KOPT-K1 (cell line): ENCODE measurements at regions not wholly inside any gene's neighbourhood (a gene's known extent, or its start where the extent isn't known, plus 50 kb on each side); places are given as distances from the start of the nearest gene placed in this dataset.
"Not testable (repeated sequence)": the region's sequence is repeated elsewhere in the genome, so short reads cannot be mapped to it uniquely, and the experiment has no call there.

Experiments
- H3K27ac ChIP-seq: fragments of 200-600 bp; sonication (generic); 2 replicates; pipeline ENCODE4 v1.5.1; 2016; ENCODE audit warnings: antibody characterized with exemption, mild to moderate bottlenecking, low read depth, low read length; ENCODE audit not compliant: poor library complexity, severe bottlenecking
- H3K36me3 ChIP-seq: fragments of 200-600 bp; sonication (generic); 2 replicates; pipeline ENCODE4 v1.5.1; 2017; ENCODE audit warnings: antibody characterized with exemption, mild to moderate bottlenecking, low read length, moderate library complexity; ENCODE audit not compliant: insufficient read depth
- H3K9me3 ChIP-seq: fragments of 200-600 bp; sonication (generic); 2 replicates; pipeline ENCODE4 v1.5.1; 2017; ENCODE audit warnings: antibody characterized with exemption, low read length, mild to moderate bottlenecking; ENCODE audit not compliant: insufficient read depth, poor library complexity, severe bottlenecking

DNA sequence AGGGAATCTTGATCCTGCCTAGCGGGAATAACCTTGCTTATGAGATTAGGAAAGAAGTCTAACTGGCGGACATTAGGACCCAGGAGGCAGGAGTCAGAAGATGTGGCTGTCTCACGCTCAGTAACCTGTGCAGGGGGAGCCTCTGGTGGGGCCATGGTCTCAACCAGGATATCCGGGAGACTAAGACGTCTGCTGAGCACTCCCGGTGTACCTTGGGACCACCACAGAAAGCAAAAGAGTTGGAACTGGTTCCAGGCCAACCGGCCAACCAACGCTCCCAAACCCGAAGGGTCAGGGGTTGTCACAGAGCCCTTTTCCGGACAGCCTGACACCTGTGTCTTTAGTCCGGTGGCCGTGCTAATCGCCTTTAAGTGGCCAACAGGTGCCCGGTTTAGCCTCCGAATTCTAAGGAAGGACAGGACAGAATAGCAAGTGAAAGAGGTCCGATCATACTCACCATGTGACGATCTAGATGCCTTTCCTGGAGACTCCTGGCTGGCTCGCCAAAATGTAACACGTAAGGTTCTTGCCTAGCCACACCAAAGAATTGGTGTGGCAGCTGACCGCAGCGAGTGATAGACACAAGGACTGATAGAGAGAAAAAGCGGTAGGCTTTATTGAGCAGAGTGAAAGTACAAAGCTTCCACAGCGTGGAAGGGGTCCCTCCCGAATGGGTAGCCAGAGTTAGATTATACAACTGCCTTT lies 103.9 kb upstream of the DIAPH3 start:
- H3K27ac ChIP-seq: peak overlapping the region; percentile 75
- H3K36me3 ChIP-seq: no peaks in the 10 kb centered on the region
- peaks cover 8% of the 10 kb centered on the region for H3K9me3 ChIP-seq

DNA sequence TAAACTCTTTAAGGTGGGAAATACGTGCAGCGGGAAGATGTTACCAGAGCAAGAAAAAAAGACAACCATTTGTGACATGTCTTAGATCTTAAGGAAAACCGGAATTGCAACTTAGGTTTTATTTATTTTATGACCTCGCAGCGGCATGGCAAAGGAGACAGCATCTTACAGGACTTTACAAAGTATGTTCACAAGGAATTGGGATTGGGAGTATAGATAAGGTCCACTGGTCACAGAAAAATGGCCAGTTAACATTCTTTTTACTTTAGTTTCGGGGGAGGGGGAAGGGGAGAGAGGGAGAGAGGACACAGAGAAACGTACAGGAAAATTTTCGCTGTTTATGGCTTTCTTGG lies 104.5 kb upstream of the DIAPH3 start:
- peak overlapping the region; percentile 75 for H3K27ac ChIP-seq
- H3K36me3 ChIP-seq: no peaks in the 10 kb centered on the region

DNA sequence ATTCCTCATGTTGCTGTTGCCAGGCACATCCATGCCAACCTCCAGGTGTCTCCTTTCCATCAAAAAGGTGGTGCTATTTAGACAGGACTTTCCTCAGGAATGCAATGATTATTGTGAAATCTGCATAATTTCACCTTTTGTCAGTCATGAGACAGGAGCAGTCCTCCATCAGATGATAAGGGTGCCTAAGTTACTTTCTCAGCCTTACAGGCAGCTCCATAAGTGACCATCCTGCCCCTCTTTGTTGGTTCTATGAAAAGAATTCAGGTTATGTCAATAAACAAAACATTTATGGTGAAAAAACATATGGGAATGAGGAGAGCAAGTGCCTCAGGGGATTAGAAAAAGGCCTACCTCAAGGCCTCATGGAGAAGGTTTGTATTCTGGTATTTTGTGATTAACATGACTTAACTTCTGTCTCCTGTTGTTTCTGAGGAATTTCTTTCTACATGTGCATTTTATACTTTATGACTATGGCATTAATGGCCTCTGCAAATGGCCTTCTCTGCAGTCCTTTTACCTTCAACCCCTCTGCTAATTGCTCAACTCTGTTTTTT lies 110.3 kb upstream of the DIAPH3 start:
- Histone ChIP-seq H3K9me3 (no peaks in the 10 kb centered on the region), H3K36me3 (no peaks in the 10 kb centered on the region; the same call in 1 of the 2 replicates), H3K27ac (no peak overlapping the region)

More for the DNA sequence above, 104.5 kb upstream of the DIAPH3 start:
- H3K9me3 ChIP-seq: peaks cover 3% of the 10 kb centered on the region

DNA sequence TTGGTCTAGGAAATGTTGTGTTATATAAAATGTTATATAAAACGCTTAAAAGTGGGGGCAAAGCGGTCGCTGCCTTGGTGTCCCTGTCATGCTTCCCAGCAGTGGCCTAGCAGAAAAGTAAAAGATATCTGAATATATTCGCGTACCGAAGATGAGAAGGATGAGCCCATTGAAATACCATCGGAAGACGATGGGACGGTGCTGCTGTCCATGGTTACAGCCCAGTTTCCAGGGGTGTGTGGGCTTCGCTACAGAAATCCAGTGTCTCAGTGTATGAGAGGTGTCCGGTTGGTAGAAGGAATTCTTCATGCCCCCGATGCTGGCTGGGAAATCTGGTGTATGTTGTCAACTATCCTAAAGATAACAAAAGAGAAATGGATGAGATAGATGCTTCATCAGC lies 110.9 kb upstream of the DIAPH3 start:
- H3K9me3 ChIP-seq: no peaks in the 10 kb centered on the region
- no peaks in the 10 kb centered on the region; the same call in 1 of the 2 replicates for H3K36me3 ChIP-seq
- H3K27ac ChIP-seq: no peak overlapping the region

DNA sequence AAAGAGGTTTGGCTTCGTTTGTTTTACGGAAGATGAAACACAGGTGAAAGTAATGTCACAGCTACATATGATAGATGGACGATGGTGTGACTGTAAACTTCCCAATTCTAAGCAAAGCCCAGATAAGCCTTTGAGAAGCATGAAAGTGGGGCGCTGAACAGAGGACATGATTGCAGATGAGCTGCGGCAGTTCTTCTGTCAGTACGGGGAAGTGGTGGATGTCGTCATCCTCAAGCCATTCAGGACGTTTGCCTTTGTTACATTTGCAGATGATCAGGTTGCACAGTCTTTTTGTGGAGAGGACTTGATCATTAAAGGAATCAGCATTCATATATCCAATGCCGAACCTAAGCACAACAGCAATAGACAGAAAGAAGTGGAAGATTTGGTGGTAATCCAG lies 111.5 kb upstream of the DIAPH3 start:
- Histone ChIP-seq H3K9me3 (no peaks in the 10 kb centered on the region), H3K36me3 (no peaks in the 10 kb centered on the region; the same call in 1 of the 2 replicates), H3K27ac (no peak overlapping the region)

DNA sequence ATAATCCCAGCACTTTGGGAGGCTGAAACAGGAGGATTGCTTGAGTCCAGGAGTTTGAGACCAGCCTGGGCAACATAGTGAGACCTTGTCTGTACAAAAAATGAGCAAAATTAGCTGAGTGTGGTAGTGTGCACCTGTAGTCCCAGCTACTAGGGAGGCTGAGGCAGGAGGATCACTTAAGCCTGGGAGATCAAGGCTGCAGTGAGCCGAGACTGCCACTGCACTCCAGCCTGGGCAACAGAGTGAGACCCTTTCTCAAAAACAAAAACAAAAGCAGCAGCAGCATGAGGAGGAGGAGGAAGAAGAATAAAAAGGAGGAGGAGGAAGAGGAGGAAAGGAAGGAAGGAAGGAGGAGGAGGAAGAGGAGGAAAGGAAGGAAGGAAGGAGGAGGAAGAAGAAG lies 116.5 kb upstream of the TDRD3 start:
- not testable (repeated sequence) for H3K27ac ChIP-seq, H3K9me3 ChIP-seq, H3K36me3 ChIP-seq

DNA sequence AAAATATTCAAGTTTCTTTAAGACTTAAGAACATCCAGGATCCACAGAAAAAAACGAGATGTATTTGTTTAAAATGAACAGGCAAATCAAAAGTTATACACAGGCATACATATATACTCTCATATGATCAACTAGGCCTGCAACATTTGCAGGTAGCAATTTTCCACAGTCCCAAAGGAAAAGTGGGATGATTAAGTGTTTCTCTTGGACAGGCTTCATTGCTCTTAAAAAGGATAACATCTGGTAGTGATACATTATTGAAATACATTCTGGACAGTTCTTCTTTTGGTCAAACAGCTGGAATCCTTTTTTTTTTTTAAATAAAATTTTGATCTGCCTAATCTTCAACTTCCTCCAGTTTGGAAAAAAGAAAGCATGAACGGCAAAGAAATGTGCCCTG lies 114.8 kb upstream of the TDRD3 start:
- Histone ChIP-seq H3K27ac (no peak overlapping the region), H3K36me3 (no peaks in the 10 kb centered on the region), H3K9me3 (no peaks in the 10 kb centered on the region)

DNA sequence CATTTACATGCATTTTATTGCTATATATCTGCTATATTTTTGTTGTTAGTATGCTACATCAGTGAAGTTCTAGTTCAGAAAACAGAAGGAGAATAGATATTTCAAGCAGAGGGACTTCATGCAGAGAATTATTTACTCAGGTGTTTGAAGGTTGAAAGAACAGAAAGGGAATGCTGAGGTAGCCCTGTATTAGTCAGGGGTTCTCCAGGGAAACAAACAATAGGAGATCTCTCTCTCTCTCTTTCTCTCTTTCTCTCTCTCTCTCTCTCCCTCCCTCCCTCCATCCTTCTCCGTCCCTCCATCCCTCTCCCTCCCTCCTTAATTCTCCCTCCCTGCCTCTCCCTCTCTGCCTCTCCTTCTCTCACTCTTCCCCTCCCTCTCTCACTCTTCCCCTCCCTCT lies 114.3 kb upstream of the TDRD3 start:
- Histone ChIP-seq H3K9me3 (no peaks in the 10 kb centered on the region), H3K36me3 (no peaks in the 10 kb centered on the region), H3K27ac (no peak overlapping the region)

DNA sequence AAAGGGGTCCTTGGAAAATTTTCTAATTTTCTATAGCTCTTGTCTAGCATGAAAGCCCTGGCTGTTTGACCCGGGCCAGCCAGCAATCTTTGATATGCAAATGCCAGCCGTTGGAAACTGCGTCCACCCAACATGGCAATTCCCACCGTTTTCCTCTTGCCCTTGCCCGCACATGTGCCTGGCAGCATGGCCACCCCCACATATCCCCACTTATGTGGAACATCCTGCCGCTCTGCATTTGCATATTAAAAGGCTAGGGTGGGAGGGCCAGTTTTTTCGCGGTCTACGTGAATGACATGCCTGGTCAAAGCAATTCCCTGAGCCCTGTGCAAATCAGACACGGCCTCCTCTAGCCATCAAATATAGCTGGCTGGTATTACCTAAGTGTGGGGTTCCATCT lies 110.3 kb upstream of the TDRD3 start:
- H3K27ac ChIP-seq: no peak overlapping the region
- no peaks in the 10 kb centered on the region for H3K9me3 ChIP-seq
- no peaks in the 10 kb centered on the region for H3K36me3 ChIP-seq

DNA sequence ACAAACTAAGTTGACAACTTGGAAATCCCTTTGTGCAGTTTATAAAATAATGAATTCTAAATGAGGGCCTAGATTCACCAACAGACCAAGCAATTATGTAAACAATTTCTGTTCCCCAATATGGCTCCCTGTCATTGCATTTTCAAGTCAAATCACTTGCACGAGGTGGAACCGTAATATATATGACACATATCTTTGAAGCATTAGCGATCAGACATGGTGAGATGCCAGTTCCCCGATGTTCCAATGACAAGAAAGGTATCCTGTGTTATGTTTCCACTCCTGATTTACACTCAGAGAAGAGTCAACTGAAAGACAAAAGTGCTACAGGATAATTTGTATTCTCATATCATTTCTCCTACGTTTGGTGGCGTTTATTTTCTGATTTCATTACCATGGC lies 108.5 kb upstream of the TDRD3 start:
- Histone ChIP-seq H3K36me3 (no peaks in the 10 kb centered on the region), H3K9me3 (no peaks in the 10 kb centered on the region), H3K27ac (no peak overlapping the region)

DNA sequence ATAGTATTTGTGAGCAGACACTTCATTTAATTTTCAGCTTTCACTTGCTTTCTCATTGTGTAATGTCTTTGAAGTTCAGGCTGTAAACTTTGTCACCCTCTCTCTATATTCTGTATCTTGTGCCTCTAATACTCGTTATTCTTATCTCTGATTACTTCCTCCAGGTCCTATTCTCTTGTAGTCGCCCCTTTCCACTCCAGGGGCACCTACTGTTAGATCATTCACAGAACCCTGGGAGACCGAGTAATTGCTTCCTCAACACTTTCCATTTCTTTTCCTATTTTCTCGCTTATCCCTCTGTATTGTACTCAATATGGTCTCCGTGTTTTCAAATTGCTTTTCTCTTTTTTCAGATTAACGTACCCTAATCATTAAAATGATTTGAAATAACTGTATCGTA lies 93.9 kb upstream of the TDRD3 start:
- no peak overlapping the region for H3K27ac ChIP-seq
- H3K9me3 ChIP-seq: no peaks in the 10 kb centered on the region
- H3K36me3 ChIP-seq: no peaks in the 10 kb centered on the region

DNA sequence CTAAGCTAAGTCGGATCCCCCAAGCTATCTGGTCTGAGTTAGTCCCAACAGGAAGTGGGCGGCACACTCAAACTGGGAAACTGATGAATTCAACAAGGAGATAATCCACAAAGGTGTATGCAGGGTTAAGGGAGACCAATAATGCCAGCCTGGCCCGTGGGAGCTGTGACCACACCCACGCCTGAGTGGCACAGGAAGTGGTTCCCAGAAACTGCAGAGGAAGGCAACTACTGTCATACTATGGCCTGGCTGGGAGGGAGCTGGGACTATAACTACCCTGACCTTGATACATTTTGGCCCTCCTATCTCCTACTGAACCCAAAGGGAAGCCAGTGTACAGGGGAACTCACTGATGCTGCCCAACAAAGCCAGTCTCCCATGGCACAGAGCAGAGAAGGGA lies 85.5 kb upstream of the TDRD3 start:
- no peaks in the 10 kb centered on the region for H3K9me3 ChIP-seq
- no peaks in the 10 kb centered on the region for H3K36me3 ChIP-seq
- no peak overlapping the region for H3K27ac ChIP-seq

DNA sequence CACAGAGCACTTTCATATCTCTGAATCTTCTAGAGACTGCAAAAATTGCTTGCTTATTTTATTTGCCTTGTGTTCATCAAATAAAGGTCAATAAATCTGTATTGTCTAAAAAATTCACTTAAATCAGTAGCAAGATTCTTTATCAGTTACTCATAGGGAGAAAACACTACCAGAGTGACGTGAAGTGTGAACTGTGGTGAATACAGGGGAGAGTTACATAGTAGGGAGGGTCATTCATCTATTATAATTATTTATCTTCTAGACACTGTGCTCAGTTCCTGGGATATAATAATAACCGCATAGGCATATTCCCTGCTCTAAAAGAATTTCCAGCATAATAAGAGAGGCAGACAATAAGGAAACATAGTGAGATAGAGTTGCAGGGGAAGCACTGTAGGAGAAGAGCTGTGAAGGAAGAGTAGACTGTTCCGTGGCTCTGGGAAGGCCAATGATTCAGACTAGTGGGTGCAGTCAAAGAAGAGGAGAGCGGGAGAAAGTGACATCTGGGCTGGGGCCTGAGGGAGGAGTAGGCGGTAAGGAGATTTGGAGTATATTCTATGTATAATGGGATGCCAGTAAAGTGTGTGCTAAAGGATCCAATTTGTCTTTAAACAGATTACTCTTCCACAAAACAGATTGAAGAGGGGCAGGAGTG lies 84.0 kb upstream of the TDRD3 start:
- no peaks in the 10 kb centered on the region for H3K36me3 ChIP-seq
- no peaks in the 10 kb centered on the region for H3K9me3 ChIP-seq
- H3K27ac ChIP-seq: no peak overlapping the region

DNA sequence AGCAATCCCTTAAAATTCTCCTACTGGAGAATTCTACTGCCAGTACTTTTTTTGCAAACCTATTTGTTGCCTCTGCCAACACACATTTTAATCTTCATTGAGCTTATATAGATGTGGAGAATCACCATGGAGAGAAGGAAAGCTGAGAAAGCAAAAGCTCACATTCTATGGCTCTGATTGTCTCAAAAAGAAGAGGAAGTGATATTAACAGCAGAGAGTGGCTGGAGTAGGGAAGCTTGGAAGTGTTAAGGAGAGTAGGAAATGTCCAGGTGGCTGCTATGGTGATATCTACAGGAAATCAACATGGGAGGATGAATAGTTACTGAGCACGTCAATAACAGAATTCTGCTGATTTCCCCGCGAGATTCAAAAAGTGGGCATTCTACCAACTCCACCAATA lies 78.8 kb upstream of the TDRD3 start:
- Histone ChIP-seq H3K27ac (no peak overlapping the region), H3K9me3 (no peaks in the 10 kb centered on the region), H3K36me3 (no peaks in the 10 kb centered on the region)

DNA sequence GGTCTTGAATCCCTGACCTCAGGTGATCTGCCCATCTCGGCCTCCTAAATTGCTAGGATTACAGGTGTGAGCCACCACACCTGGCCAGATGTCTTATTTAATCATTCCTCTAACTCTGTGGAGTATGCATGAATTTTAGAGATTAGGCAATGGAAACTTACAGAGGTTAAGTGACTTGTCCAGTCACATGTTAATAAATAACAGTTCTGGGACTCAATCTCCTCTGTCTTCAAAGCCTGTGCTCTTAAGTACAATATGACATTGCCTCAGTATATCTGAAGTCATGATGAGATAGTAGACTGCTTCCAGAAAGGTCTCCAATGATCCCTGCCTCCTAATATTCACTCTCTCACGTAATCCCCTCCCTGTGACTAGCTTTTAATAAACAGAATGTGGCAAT lies 72.9 kb upstream of the TDRD3 start:
- H3K9me3 ChIP-seq: no peaks in the 10 kb centered on the region

DNA sequence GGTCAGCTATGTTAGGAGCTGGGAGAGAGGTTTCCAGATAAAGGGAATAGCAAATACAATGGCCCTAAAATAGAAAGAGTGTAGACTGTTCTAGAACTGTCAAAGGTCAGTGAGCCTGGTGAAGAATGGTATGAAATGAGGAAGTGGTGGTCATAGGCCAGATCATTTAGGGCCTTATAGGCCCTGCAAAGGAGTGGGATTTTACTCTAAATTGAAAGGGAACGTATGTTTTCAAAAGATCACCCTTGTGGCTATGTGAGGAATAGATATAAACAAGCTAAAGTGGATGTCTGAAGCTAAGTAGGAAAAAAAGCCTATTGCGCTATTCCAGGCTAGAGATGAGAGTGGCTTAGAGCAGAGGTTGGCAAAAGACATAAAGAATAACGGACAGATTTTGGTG lies 70.7 kb upstream of the TDRD3 start:
- H3K36me3 ChIP-seq: no peaks in the 10 kb centered on the region
- no peaks in the 10 kb centered on the region for H3K9me3 ChIP-seq
- H3K27ac ChIP-seq: no peak overlapping the region

More for the DNA sequence above, 72.9 kb upstream of the TDRD3 start:
- H3K36me3 ChIP-seq: no peaks in the 10 kb centered on the region
- H3K27ac ChIP-seq: no peak overlapping the region
